MM.1S (cell line): ENCODE measurements at regions not wholly inside any gene's neighbourhood (a gene's known extent, or its start where the extent isn't known, plus 50 kb on each side); places are given as distances from the start of the nearest gene placed in this dataset.

Source experiments
- EZH2 ChIP-seq: fragments of 300-600 bp; sonication (generic); optimal IDR thresholded peaks from 2 replicates; pipeline ENCODE3; 2017; ENCODE audit warnings: low read depth, mild to moderate bottlenecking, antibody characterized with exemption, low read length, mixed read lengths
- EZH2phosphoT487 ChIP-seq: fragments of 300-600 bp; sonication (generic); IDR thresholded peaks from 2 replicates; pipeline ENCODE4 v1.6.1; 2018; ENCODE audit warnings: antibody characterized with exemption, low read length
- TF ChIP-seq, protein P1 (sequence below): fragments of 300-600 bp; sonication (generic); IDR thresholded peaks from 2 replicates; pipeline ENCODE4 v1.5.1; 2016; ENCODE audit warnings: antibody characterized with exemption, low read length, mixed read lengths

DNA sequence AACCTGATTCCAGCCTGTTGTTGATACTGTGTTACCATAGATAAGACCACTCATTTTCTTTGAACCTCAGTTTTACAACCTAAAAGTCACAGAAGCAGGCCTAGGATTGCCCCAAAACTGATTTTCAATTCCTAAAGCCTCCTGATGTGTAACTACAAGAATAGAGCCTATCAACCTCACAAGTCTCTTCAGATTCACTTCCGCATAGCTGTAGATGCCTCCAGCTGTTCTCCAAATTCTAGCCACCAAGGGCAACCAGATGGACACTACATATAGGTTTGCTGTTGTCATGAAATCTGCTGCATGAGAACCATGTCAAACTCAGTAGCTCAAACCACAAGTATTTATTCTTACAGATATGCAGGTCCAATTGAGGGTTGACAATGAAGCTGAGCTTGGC, 143.5 kb downstream of the SPATA31D1 start:
- TF ChIP-seq, protein P1, sequence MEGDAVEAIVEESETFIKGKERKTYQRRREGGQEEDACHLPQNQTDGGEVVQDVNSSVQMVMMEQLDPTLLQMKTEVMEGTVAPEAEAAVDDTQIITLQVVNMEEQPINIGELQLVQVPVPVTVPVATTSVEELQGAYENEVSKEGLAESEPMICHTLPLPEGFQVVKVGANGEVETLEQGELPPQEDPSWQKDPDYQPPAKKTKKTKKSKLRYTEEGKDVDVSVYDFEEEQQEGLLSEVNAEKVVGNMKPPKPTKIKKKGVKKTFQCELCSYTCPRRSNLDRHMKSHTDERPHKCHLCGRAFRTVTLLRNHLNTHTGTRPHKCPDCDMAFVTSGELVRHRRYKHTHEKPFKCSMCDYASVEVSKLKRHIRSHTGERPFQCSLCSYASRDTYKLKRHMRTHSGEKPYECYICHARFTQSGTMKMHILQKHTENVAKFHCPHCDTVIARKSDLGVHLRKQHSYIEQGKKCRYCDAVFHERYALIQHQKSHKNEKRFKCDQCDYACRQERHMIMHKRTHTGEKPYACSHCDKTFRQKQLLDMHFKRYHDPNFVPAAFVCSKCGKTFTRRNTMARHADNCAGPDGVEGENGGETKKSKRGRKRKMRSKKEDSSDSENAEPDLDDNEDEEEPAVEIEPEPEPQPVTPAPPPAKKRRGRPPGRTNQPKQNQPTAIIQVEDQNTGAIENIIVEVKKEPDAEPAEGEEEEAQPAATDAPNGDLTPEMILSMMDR = no peak
- TF ChIP-seq EZH2 (no peak), EZH2phosphoT487 (no peak)
